H1 (cell line): ENCODE measurements at regions not wholly inside any gene's neighbourhood (a gene's known extent, or its start where the extent isn't known, plus 50 kb on each side); places are given as distances from the start of the nearest gene placed in this dataset.

Source experiments
- CTCF ChIA-PET: fragments of 300-600 bp; sonication (Branson Sonifier 250); formaldehyde crosslinking; loops from one replicate; lab custom pipeline; 2021; ENCODE audit not compliant: partially characterized antibody; lab: Charles Lee
- POLR2A ChIA-PET: fragments of 300-600 bp; sonication (Branson Sonifier 250); formaldehyde crosslinking; loops from one replicate; lab custom pipeline; 2021; ENCODE audit warnings: inconsistent platforms; ENCODE audit not compliant: partially characterized antibody; lab: Charles Lee
- DNase-seq, 2 experiments: peaks; one replicate each; pipeline versions ENCODE4 v3.0.0 to v3.0.0-alpha.2; 2010 to 2022; ENCODE audit warnings: low spot score in 2 of 2, low read depth in 1 of 2, mixed read lengths in 1 of 2
- FAIRE-seq: peaks from 2 replicates; lab custom pipeline; 2011; peaks lifted over from hg19 to GRCh38; lab: Jason Lieb, UNC
- H2AFZ ChIP-seq: 2 replicates; pipeline ENCODE4 v1.8.1; 2012; ENCODE audit warnings: low read length, inconsistent platforms
- H2AK5ac ChIP-seq: 2 replicates; pipeline ENCODE4 v1.6.1; 2013; ENCODE audit warnings: low read depth, low read length
- H2BK120ac ChIP-seq: replicated peaks from 2 replicates; pipeline ENCODE3; 2013; ENCODE audit warnings: low read depth, low read length, inconsistent platforms
- H2BK12ac ChIP-seq: 2 replicates; pipeline ENCODE4 v1.6.1; 2013; ENCODE audit warnings: low read depth, low read length
- H2BK15ac ChIP-seq: 2 replicates; pipeline ENCODE4 v1.6.1; 2013; ENCODE audit warnings: low read length
- H2BK20ac ChIP-seq: 2 replicates; pipeline ENCODE4 v1.6.1; 2013; ENCODE audit warnings: low read length
- H2BK5ac ChIP-seq: 2 replicates; pipeline ENCODE4 v1.6.1; 2013; ENCODE audit warnings: low read depth, low read length
- H3K14ac ChIP-seq: 2 replicates; pipeline ENCODE4 v1.6.1; 2013; ENCODE audit warnings: inconsistent platforms; ENCODE audit not compliant: insufficient read length
- H3K18ac ChIP-seq: 2 replicates; pipeline ENCODE4 v1.6.1; 2013; ENCODE audit warnings: low read length; ENCODE audit errors: extremely low read depth
- H3K23ac ChIP-seq: 2 replicates; pipeline ENCODE4 v1.6.1; 2013; ENCODE audit warnings: inconsistent platforms; ENCODE audit not compliant: insufficient read length
- H3K23me2 ChIP-seq: 2 replicates; pipeline ENCODE4 v1.6.1; 2013; ENCODE audit warnings: low read depth, low read length
- H3K27ac ChIP-seq: 2 replicates; pipeline ENCODE4 v1.6.1; 2011; ENCODE audit warnings: low read depth, low read length, inconsistent platforms
- H3K27me3 ChIP-seq, 4 experiments: replicated peaks in 1 of 4; 1 replicate in 1 of 4; 2 replicates in 3 of 4; pipeline versions ENCODE4 v1.6.1 to v1.8.1; 2011 to 2013; ENCODE audit warnings: low read length in 3 of 4, mild to moderate bottlenecking in 3 of 4, inconsistent platforms in 2 of 4, mixed read lengths in 2 of 4, moderate library complexity in 1 of 4; ENCODE audit not compliant: control insufficient read depth in 3 of 4, insufficient read depth in 3 of 4; ENCODE audit errors: extremely low read depth in 1 of 4
- H3K36me3 ChIP-seq, 4 experiments: 2 replicates each; pipeline versions ENCODE4 v1.6.1 to v1.8.1; 2011 to 2013; ENCODE audit warnings: mild to moderate bottlenecking in 4 of 4, low read length in 3 of 4, moderate library complexity in 2 of 4, control low read depth in 1 of 4, inconsistent platforms in 1 of 4; ENCODE audit not compliant: insufficient read depth in 4 of 4, control insufficient read depth in 2 of 4
- H3K4ac ChIP-seq: replicated peaks from 2 replicates; pipeline ENCODE3; 2013; ENCODE audit warnings: low read length, low read depth, mixed read lengths, inconsistent platforms; ENCODE audit not compliant: insufficient read length
- H3K4me1 ChIP-seq, 4 experiments: replicated peaks in 1 of 4; 1 replicate in 1 of 4; 2 replicates in 3 of 4; pipeline versions ENCODE4 v1.6.1 to v1.8.1; 2011 to 2013; ENCODE audit warnings: low read length in 3 of 4, inconsistent platforms in 2 of 4, mixed read lengths in 1 of 4; ENCODE audit not compliant: insufficient read depth in 4 of 4, control insufficient read depth in 3 of 4
- H3K4me2 ChIP-seq, 2 experiments: 2 replicates each; pipeline versions ENCODE4 v1.6.1 to v1.8.1; 2011 to 2013; ENCODE audit warnings: low read depth in 2 of 2, low read length in 2 of 2, control low read depth in 1 of 2, inconsistent platforms in 1 of 2, mild to moderate bottlenecking in 1 of 2; ENCODE audit not compliant: insufficient read depth in 1 of 2
- H3K4me3 ChIP-seq, 4 experiments: fragments of 200-600, 300-600 bp in 1 of 4; sonication (generic), shearing (Covaris generic), sonication (Bioruptor Twin) in 1 of 4; 2 replicates each; pipeline versions ENCODE4 v1.5.1 to v1.8.1; 2011 to 2016; ENCODE audit warnings: low read length in 4 of 4, low read depth in 3 of 4, control low read depth in 2 of 4, inconsistent platforms in 2 of 4, mild to moderate bottlenecking in 2 of 4, mixed read lengths in 1 of 4, moderate library complexity in 1 of 4; ENCODE audit not compliant: insufficient read depth in 2 of 4; ENCODE audit errors: extremely low read depth in 1 of 4
- H3K56ac ChIP-seq: replicated peaks from 2 replicates; pipeline ENCODE3; 2013; ENCODE audit warnings: low read depth, mild to moderate bottlenecking, mixed read lengths, low read length, inconsistent platforms; ENCODE audit not compliant: insufficient read length
- H3K79me1 ChIP-seq: 2 replicates; pipeline ENCODE4 v1.6.1; 2013; ENCODE audit warnings: low read depth, low read length, control low read depth
- H3K79me2 ChIP-seq, 2 experiments: 2 replicates each; pipeline versions ENCODE4 v1.6.1 to v1.8.1; 2012 to 2013; ENCODE audit warnings: low read length in 2 of 2, mild to moderate bottlenecking in 2 of 2, inconsistent platforms in 1 of 2; ENCODE audit not compliant: insufficient read depth in 2 of 2, control insufficient read depth in 1 of 2
- H3K9ac ChIP-seq, 4 experiments: replicated peaks in 1 of 4; 1 replicate in 1 of 4; 2 replicates in 3 of 4; pipeline versions ENCODE4 v1.6.1 to v1.8.1; 2011 to 2013; ENCODE audit warnings: low read depth in 3 of 4, low read length in 3 of 4, control low read depth in 2 of 4, mild to moderate bottlenecking in 2 of 4, moderate library complexity in 2 of 4, inconsistent platforms in 1 of 4; ENCODE audit errors: extremely low read depth in 1 of 4
- H3K9me3 ChIP-seq, 2 experiments: 2 replicates each; pipeline versions ENCODE4 v1.6.1 to v1.8.1; 2012 to 2013; ENCODE audit warnings: mild to moderate bottlenecking in 2 of 2, moderate library complexity in 2 of 2, control low read depth in 1 of 2, inconsistent platforms in 1 of 2, low read depth in 1 of 2, low read length in 1 of 2, mixed read lengths in 1 of 2; ENCODE audit not compliant: insufficient read depth in 2 of 2
- H4K20me1 ChIP-seq, 2 experiments: replicated peaks in 1 of 2; 2 replicates each; pipeline versions ENCODE3 to v1.8.1; 2011 to 2013; ENCODE audit warnings: inconsistent platforms in 2 of 2, low read length in 2 of 2, mild to moderate bottlenecking in 1 of 2; ENCODE audit not compliant: insufficient read depth in 2 of 2, control insufficient read depth in 1 of 2
- H4K5ac ChIP-seq: 2 replicates; pipeline ENCODE4 v1.6.1; 2013; ENCODE audit warnings: low read length, low read depth, mixed read lengths, inconsistent platforms; ENCODE audit not compliant: insufficient read length
- H4K8ac ChIP-seq: 2 replicates; pipeline ENCODE4 v1.8.0; 2013; ENCODE audit warnings: mild to moderate bottlenecking, moderate library complexity, low read length, inconsistent platforms; ENCODE audit not compliant: insufficient read depth; ENCODE audit errors: extremely low read depth
- H4K91ac ChIP-seq: replicated peaks from 2 replicates; pipeline ENCODE3; 2013; ENCODE audit warnings: low read length, mixed read lengths, inconsistent platforms; ENCODE audit not compliant: insufficient read length
- FOSL1 ChIP-seq: IDR thresholded peaks from 2 replicates; pipeline ENCODE4 v1.6.1; 2011; ENCODE audit warnings: mild to moderate bottlenecking, low read depth, low read length, moderate library complexity; ENCODE audit not compliant: insufficient read depth
- NANOG ChIP-seq: IDR thresholded peaks from 2 replicates; pipeline ENCODE4 v1.6.1; 2011; ENCODE audit warnings: low read length, low read depth, mild to moderate bottlenecking, inconsistent platforms; ENCODE audit not compliant: insufficient read depth, poor library complexity, severe bottlenecking
- WGBS, 2 experiments: shearing (Covaris generic) in 1 of 2; methylation state at CpG; one replicate each; pipeline versions ENCODE4 v1.1.6 to v1.1.7; 2013 to 2015; ENCODE audit warnings: low lambda C conversion rate in 2 of 2, mixed read lengths in 2 of 2, inconsistent platforms in 1 of 2, low coverage in 1 of 2, missing lambda C conversion rate in 1 of 2; ENCODE audit not compliant: insufficient replicate concordance in 2 of 2, insufficient coverage in 1 of 2, insufficient read length in 1 of 2; ENCODE audit errors: extremely low coverage in 1 of 2, missing lambda C conversion rate in 1 of 2; 5-methylcytosine and 5-hydroxymethylcytosine counted together

DNA sequence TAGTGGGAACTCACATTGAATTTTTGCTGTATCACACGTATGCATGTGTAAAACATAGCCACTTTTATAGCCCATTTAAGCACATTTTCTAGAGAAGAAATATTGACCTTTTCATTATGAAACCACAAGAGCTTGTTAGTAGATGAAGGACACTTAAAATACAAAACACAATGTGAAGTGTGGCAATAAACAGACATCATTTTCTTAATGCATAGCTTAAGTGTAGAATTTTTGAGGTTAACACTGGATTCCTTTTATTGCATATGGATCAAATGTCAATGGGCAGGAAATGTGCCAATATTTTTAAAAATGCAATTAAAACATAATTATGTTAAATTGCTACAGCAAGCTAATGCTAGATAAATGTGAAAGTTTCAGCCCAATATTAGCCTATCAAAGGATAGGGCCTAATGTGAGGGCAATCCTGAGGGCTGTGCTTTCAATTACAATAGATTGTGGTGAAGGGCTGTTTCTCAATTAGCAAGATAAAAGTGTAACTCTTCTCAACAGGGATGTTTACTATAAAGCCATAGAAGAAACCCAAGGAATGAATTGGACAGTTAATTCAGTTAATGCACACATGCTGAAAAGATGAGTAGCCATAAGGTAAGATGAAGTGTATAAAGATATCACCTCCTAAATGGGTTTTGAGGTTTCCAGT lies 489.0 kb upstream of the CDIN1 start:
- H3K79me2 ChIP-seq: no peaks in the 10 kb centered on the region
- no peaks in the 10 kb centered on the region for H3K23me2 ChIP-seq
- ChIA-PET POLR2A (no interaction called here), CTCF (interaction anchor here (1.4 kb wide), 1 partner anchor 12 kb away, joined by 3 read pairs; no protein-coding TSS in a partner anchor)
- no peak for TF ChIP-seq FOSL1
- TF ChIP-seq NANOG: peak; percentile 24
- no peaks in the 10 kb centered on the region for H4K20me1 ChIP-seq
- H3K36me3 ChIP-seq: no peaks in the 10 kb centered on the region; a peak in 2 of 8 replicates
- H3K4me3 ChIP-seq: peak overlapping the region in 1 of 4 experiments; percentile 25; a peak in 1 of 8 replicates
- H3K9ac ChIP-seq: no peak overlapping the region
- no peaks in the 10 kb centered on the region for H3K27me3 ChIP-seq
- no peak overlapping the region for H3K14ac ChIP-seq
- H3K4me1 ChIP-seq: peaks cover 0 to 14% (median 5%) of the 10 kb centered on the region in 4 experiments; a peak in 2 of 7 replicates
- peak overlapping the region; percentile 85 for H4K5ac ChIP-seq
- H3K4me2 ChIP-seq: peak overlapping the region in 1 of 2 experiments; percentile 36; a peak in 2 of 4 replicates
- no peak overlapping the region for H2BK20ac ChIP-seq
- peaks cover 0 to 5% of the 10 kb centered on the region in 2 experiments; a peak in 1 of 4 replicates for H3K9me3 ChIP-seq
- H2BK5ac ChIP-seq: no peak overlapping the region
- DNase-seq (no peak), FAIRE-seq (peak; percentile 39)
- no peak overlapping the region; the same call in 1 of the 2 replicates for H3K18ac ChIP-seq
- H4K8ac ChIP-seq: no peak overlapping the region
- H3K23ac ChIP-seq: no peak overlapping the region
- no peaks in the 10 kb centered on the region for H3K79me1 ChIP-seq
- H2BK15ac ChIP-seq: no peak overlapping the region
- whole genome bisulfite sequencing, 2 experiments: 29% methylated on average over 1 of the region's 1 CpG; no CpG with 5 or more reads in 1 of the 2 experiments
- H2AFZ ChIP-seq: no peak overlapping the region
- no peak overlapping the region for H3K56ac ChIP-seq
- no peak overlapping the region for H3K27ac ChIP-seq
- H4K91ac ChIP-seq: no peak overlapping the region
- H2BK12ac ChIP-seq: no peak overlapping the region
- no peak overlapping the region for H2AK5ac ChIP-seq
- no peak overlapping the region for H2BK120ac ChIP-seq
- H3K4ac ChIP-seq: no peak overlapping the region
